SK-N-SH (cell line): ENCODE measurements at regions not wholly inside any gene's neighbourhood (a gene's known extent, or its start where the extent isn't known, plus 50 kb on each side); places are given as distances from the start of the nearest gene placed in this dataset.

Source experiments
- CTCF ChIA-PET: fragments of 300-600, 350-600 bp; formaldehyde crosslinking; extraction: SDS; loops from one replicate; lab custom pipeline; 2021; lab: Yijun Ruan, JAX
- POLR2A ChIA-PET: fragments of 350-600 bp; sonication (Branson Sonifier 250); formaldehyde crosslinking; extraction: SDS; loops from one replicate; lab custom pipeline; 2020; ENCODE audit warnings: antibody characterized with exemption, inconsistent platforms; lab: Yijun Ruan, JAX
- DNase-seq: peaks from one replicate; pipeline ENCODE4 v3.0.0; 2012
- H2AFZ ChIP-seq: fragments of 200-600 bp; sonication (generic); 2 replicates; pipeline ENCODE4 v1.8.1; 2016; ENCODE audit warnings: antibody characterized with exemption, mild to moderate bottlenecking, low read depth
- H3F3A ChIP-seq: fragments of 200-600 bp; sonication (generic); replicated peaks from 2 replicates; pipeline ENCODE3; 2016; ENCODE audit warnings: antibody characterized with exemption, mild to moderate bottlenecking; ENCODE audit not compliant: insufficient read depth
- H3K27ac ChIP-seq, 2 experiments: fragments of 200-500 bp in 1 of 2; fragments of 200-600 bp in 1 of 2; sonication (Bioruptor generic) in 1 of 2; sonication (generic), shearing (Covaris generic) in 1 of 2; 2 replicates each; pipeline versions ENCODE4 v1.5.1 to v1.6.1; 2014 to 2016; ENCODE audit warnings: low read depth in 2 of 2, inconsistent platforms in 1 of 2, low read length in 1 of 2, mild to moderate bottlenecking in 1 of 2, mixed read lengths in 1 of 2
- H3K27me3 ChIP-seq: fragments of 200-600 bp; sonication (generic), shearing (Covaris generic); 2 replicates; pipeline ENCODE4 v1.6.1; 2016; ENCODE audit warnings: mixed run types; ENCODE audit not compliant: insufficient read depth
- H3K36me3 ChIP-seq, 2 experiments: fragments of 200-500 bp in 1 of 2; fragments of 200-600 bp in 1 of 2; sonication (Bioruptor generic) in 1 of 2; sonication (generic) in 1 of 2; replicated peaks in 1 of 2; 2 replicates each; pipeline versions ENCODE3 to v1.5.1; 2014 to 2016; ENCODE audit warnings: low read length in 1 of 2, mild to moderate bottlenecking in 1 of 2; ENCODE audit not compliant: insufficient read depth in 2 of 2, control insufficient read depth in 1 of 2
- H3K4me1 ChIP-seq, 2 experiments: fragments of 200-500 bp in 1 of 2; fragments of 200-600 bp in 1 of 2; sonication (Bioruptor generic) in 1 of 2; sonication (generic), shearing (Covaris generic) in 1 of 2; 2 replicates each; pipeline versions ENCODE4 v1.5.1 to v1.6.1; 2014 to 2016; ENCODE audit warnings: low read depth in 1 of 2, low read length in 1 of 2, mixed run types in 1 of 2; ENCODE audit not compliant: insufficient read depth in 2 of 2, control insufficient read depth in 1 of 2
- H3K4me2 ChIP-seq: fragments of 200-600 bp; sonication (generic), shearing (Covaris generic); 2 replicates; pipeline ENCODE4 v1.6.1; 2017; ENCODE audit warnings: mixed run types
- H3K4me3 ChIP-seq, 2 experiments: fragments of 200-500 bp in 1 of 2; fragments of 200-600 bp in 1 of 2; sonication (Bioruptor generic) in 1 of 2; sonication (generic), shearing (Covaris generic) in 1 of 2; 2 replicates each; pipeline versions ENCODE4 v1.5.1 to v1.8.1; 2014 to 2016; ENCODE audit warnings: low read depth in 2 of 2, inconsistent platforms in 1 of 2, low read length in 1 of 2, mild to moderate bottlenecking in 1 of 2, mixed read lengths in 1 of 2, moderate library complexity in 1 of 2
- H3K79me2 ChIP-seq: fragments of 200-600 bp; sonication (generic); 2 replicates; pipeline ENCODE4 v1.8.1; 2017; ENCODE audit warnings: mild to moderate bottlenecking; ENCODE audit not compliant: insufficient read depth
- H3K9ac ChIP-seq: fragments of 200-600 bp; sonication (generic); 2 replicates; pipeline ENCODE4 v1.6.1; 2017; ENCODE audit warnings: mixed run types
- H3K9me2 ChIP-seq: fragments of 200-600 bp; sonication (generic); 2 replicates; pipeline ENCODE4 v1.6.1; 2017; ENCODE audit warnings: mixed run types
- H3K9me3 ChIP-seq: fragments of 200-600 bp; sonication (generic); 2 replicates; pipeline ENCODE4 v1.6.1; 2017; ENCODE audit warnings: mixed run types, mild to moderate bottlenecking, moderate library complexity
- H4K20me1 ChIP-seq: fragments of 200-600 bp; sonication (generic); 2 replicates; pipeline ENCODE4 v1.6.1; 2017; ENCODE audit warnings: mild to moderate bottlenecking, mixed run types; ENCODE audit not compliant: insufficient read depth
- ELF1 ChIP-seq: IDR thresholded peaks from 2 replicates; pipeline ENCODE4 v1.4.0; 2012
- EP300 ChIP-seq, 2 experiments: IDR thresholded peaks; 2 replicates each; pipeline versions ENCODE4 v1.4.0 to v1.6.1; 2012; ENCODE audit warnings: borderline replicate concordance in 1 of 2, low read depth in 1 of 2, low read length in 1 of 2
- EZH2phosphoT487 ChIP-seq: fragments of 200-600 bp; sonication (generic); IDR thresholded peaks from 2 replicates; pipeline ENCODE4 v1.6.1; 2017; ENCODE audit warnings: low read depth, mixed run types, mild to moderate bottlenecking, antibody characterized with exemption, moderate library complexity, borderline replicate concordance
- FOXM1 ChIP-seq: IDR thresholded peaks from 2 replicates; pipeline ENCODE4 v1.4.0; 2012; ENCODE audit warnings: low read depth, mild to moderate bottlenecking
- GATA2 ChIP-seq: sonication (generic); formaldehyde crosslinking; IDR thresholded peaks from 2 replicates; pipeline ENCODE4 v1.5.0; 2020; ENCODE audit warnings: mild to moderate bottlenecking, missing genetic modification reagents
- JUND ChIP-seq: IDR thresholded peaks from 2 replicates; pipeline ENCODE4 v1.4.0; 2012
- NRF1 ChIP-seq: IDR thresholded peaks from 2 replicates; pipeline ENCODE4 v1.6.1; 2012; ENCODE audit warnings: low read depth, mild to moderate bottlenecking, low read length
- PBX3 ChIP-seq: IDR thresholded peaks from 2 replicates; pipeline ENCODE4; 2012
- RCOR1 ChIP-seq: fragments of 150-350 bp; IDR thresholded peaks from 2 replicates; pipeline ENCODE4 v1.6.1; 2017; ENCODE audit warnings: antibody characterized with exemption, low read length
- RFX5 ChIP-seq: IDR thresholded peaks from 2 replicates; pipeline ENCODE4 v1.6.1; 2012; ENCODE audit warnings: mild to moderate bottlenecking, improper control_type of control experiment, low read length
- SMC3 ChIP-seq: IDR thresholded peaks from 2 replicates; pipeline ENCODE4 v1.6.1; 2012; ENCODE audit warnings: low read depth, low read length, improper control_type of control experiment
- TAF1 ChIP-seq: IDR thresholded peaks from 2 replicates; pipeline ENCODE4 v1.6.1; 2012; ENCODE audit warnings: low read depth, mild to moderate bottlenecking, low read length, moderate library complexity, borderline replicate concordance
- USF1 ChIP-seq: IDR thresholded peaks from 2 replicates; pipeline ENCODE4 v1.4.0; 2012; ENCODE audit warnings: low read depth, borderline replicate concordance
- USF2 ChIP-seq: fragments of 150-350 bp; IDR thresholded peaks from 2 replicates; pipeline ENCODE4 v1.6.1; 2017; ENCODE audit warnings: antibody characterized with exemption, low read length, low read depth, borderline replicate concordance
- ZBTB33 ChIP-seq: IDR thresholded peaks from 2 replicates; pipeline ENCODE4 v1.4.0; 2012; ENCODE audit warnings: low read depth, borderline replicate concordance
- WGBS: methylation state at CpG from one replicate; pipeline ENCODE4 v1.1.6; 2017; ENCODE audit warnings: low lambda C conversion rate; 5-methylcytosine and 5-hydroxymethylcytosine counted together

- WGBS: 30% methylated on average over 3 of the region's 3 CpGs
- DNase-seq: no peak
- no peaks in the 10 kb centered on the region for H4K20me1 ChIP-seq
- H2AFZ ChIP-seq: no peak overlapping the region
- no peak overlapping the region for H3K27ac ChIP-seq
- ChIA-PET CTCF (interaction anchor here (1.1 kb wide), 1 partner anchor 23 kb away, joined by 4 read pairs; no protein-coding TSS in a partner anchor), POLR2A (no interaction called here)
- H3K9me2 ChIP-seq: no peaks in the 10 kb centered on the region
- no peak overlapping the region for H3K4me3 ChIP-seq
- TF ChIP-seq PBX3 (no peak), EP300 (IDR thresholded peaks at IDR 0.05; ENCODE audit: borderline replicate concordance in 1 of 2, low read depth in 1 of 2, low read length in 1 of 2) (no peak), FOXM1 (no peak), USF2 (no peak), RCOR1 (no peak), EZH2phosphoT487 (no peak), ELF1 (no peak)
- H3K27me3 ChIP-seq: no peaks in the 10 kb centered on the region
- no peaks in the 10 kb centered on the region for H3K4me1 ChIP-seq
- H3K36me3 ChIP-seq: no peaks in the 10 kb centered on the region
- no peaks in the 10 kb centered on the region for H3K9me3 ChIP-seq
- H3K9ac ChIP-seq: no peak overlapping the region
- no peak overlapping the region for H3K4me2 ChIP-seq
- H3F3A ChIP-seq: no peaks in the 10 kb centered on the region
- H3K79me2 ChIP-seq: no peaks in the 10 kb centered on the region
Measured at GRCh38 chr20:40922865-40923264, 105.8 kb upstream of the TOP1 start.

GRCh38 chr20:40925829-40926510 lies 102.7 kb upstream of the TOP1 start:
- WGBS: 33% methylated on average over 4 of the region's 4 CpGs
- CTCF ChIA-PET: interaction anchor here (0.6 to 2.0 kb wide), 2 partner anchors 20 to 1811 kb away, joined by 3 to 7 read pairs; no protein-coding TSS in a partner anchor

More at GRCh38 chr20:40925829-40926510, 102.7 kb upstream of the TOP1 start:
- Histone ChIP-seq H3F3A (no peaks in the 10 kb centered on the region), H3K9me2 (no peaks in the 10 kb centered on the region), H3K36me3 (no peaks in the 10 kb centered on the region), H3K79me2 (no peaks in the 10 kb centered on the region), H3K4me1 (no peaks in the 10 kb centered on the region), H3K27ac (no peak overlapping the region), H4K20me1 (no peaks in the 10 kb centered on the region), H3K4me3 (no peak overlapping the region), H3K4me2 (no peak overlapping the region), H3K9me3 (no peaks in the 10 kb centered on the region), H2AFZ (no peak overlapping the region), H3K9ac (no peak overlapping the region), H3K27me3 (no peaks in the 10 kb centered on the region)
- TF ChIP-seq SMC3 (no peak), FOXM1 (no peak), TAF1 (no peak), JUND (no peak), ELF1 (no peak), GATA2 (CRISPR knock-in tag) (no peak), ZBTB33 (no peak), RFX5 (no peak), USF1 (no peak), NRF1 (no peak)
- POLR2A ChIA-PET: no interaction called here
- no peak for DNase-seq
